Duodenal mucosa (tissue), 2 donors: ENCODE measurements at regions not wholly inside any gene's neighbourhood (a gene's known extent, or its start where the extent isn't known, plus 50 kb on each side); places are given as distances from the start of the nearest gene placed in this dataset.

Source experiments
- H3K27ac ChIP-seq: one replicate; pipeline ENCODE4 v1.7.0; 2013; ENCODE audit warnings: low read depth, low read length
- H3K27me3 ChIP-seq, 2 donors: one replicate each; pipeline ENCODE4 v1.7.0; 2013; ENCODE audit warnings: low read length in 2 of 2, control low read depth in 1 of 2; ENCODE audit not compliant: insufficient read depth in 2 of 2, control insufficient read depth in 1 of 2
- H3K36me3 ChIP-seq, 2 donors: one replicate each; pipeline ENCODE4 v1.7.0; 2013; ENCODE audit warnings: low read length in 2 of 2, control low read depth in 1 of 2; ENCODE audit not compliant: insufficient read depth in 2 of 2, control insufficient read depth in 1 of 2
- H3K4me1 ChIP-seq, 2 donors: one replicate each; pipeline ENCODE4 v1.7.0; 2013; ENCODE audit warnings: low read length in 2 of 2, control low read depth in 1 of 2; ENCODE audit not compliant: insufficient read depth in 2 of 2, control insufficient read depth in 1 of 2
- H3K4me3 ChIP-seq, 2 donors: one replicate each; pipeline ENCODE4 v1.7.0; 2013; ENCODE audit warnings: low read length in 2 of 2, low read depth in 1 of 2
- H3K9ac ChIP-seq, 2 donors: one replicate each; pipeline ENCODE4 v1.7.0; 2013; ENCODE audit warnings: low read length in 2 of 2, low read depth in 1 of 2
- H3K9me3 ChIP-seq, 2 donors: one replicate each; pipeline ENCODE4 v1.7.0; 2013; ENCODE audit warnings: low read length in 2 of 2, control low read depth in 1 of 2; ENCODE audit not compliant: control insufficient read depth in 1 of 2

DNA sequence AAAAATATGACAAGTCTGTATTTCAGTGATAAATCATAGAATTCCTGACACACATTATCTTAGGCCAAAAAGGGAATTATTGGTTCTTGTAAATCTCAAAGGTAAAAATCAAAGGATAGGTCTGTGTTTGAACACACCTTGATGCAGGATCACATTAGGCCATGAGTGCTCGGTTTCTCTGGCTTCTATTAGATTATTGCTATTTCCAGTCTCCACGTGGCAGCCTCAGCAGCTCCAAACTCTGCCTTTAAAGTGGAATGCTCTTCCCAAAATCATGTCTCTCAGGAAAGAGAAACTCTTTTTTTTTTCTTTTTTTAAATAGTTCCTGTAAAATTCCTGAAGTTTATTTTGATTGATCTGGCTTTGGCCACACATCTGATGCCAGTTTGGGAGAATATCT lies 105.6 kb upstream of the FRMD6 start:
- no peak overlapping the region for H3K27ac ChIP-seq
- H3K27me3 ChIP-seq: no peaks in the 10 kb centered on the region
- no peak overlapping the region for H3K4me3 ChIP-seq
- no peaks in the 10 kb centered on the region for H3K4me1 ChIP-seq
- no peaks in the 10 kb centered on the region for H3K36me3 ChIP-seq
- H3K9me3 ChIP-seq: no peaks in the 10 kb centered on the region
- no peak overlapping the region for H3K9ac ChIP-seq

GRCh38 chr14:51546603-51547258 lies 105.0 kb upstream of the FRMD6 start:
- Histone ChIP-seq H3K27me3 (no peaks in the 10 kb centered on the region), H3K9me3 (no peaks in the 10 kb centered on the region), H3K36me3 (no peaks in the 10 kb centered on the region), H3K4me1 (no peaks in the 10 kb centered on the region), H3K4me3 (no peak overlapping the region), H3K9ac (no peak overlapping the region), H3K27ac (no peak overlapping the region)

DNA sequence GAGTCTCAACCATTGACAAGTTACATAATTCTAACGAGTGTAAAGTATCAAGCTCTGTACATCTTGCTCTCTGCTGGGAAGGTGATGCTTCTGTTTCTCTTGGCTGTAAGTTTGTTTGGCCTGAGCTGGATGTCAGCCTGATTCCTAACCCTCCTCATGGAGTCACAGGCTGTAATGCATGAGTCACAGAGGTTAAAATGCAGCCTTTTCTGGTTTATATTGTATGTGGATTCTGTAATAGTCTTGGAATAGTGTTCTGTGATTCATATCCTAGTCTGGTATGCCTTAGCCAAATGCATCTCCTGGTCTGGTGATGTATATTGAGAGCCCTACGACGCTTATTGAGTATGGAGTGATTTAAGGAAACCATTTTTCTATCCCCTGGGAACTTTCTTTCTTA lies 104.5 kb upstream of the FRMD6 start:
- no peak overlapping the region for H3K9ac ChIP-seq
- no peaks in the 10 kb centered on the region for H3K36me3 ChIP-seq
- H3K27ac ChIP-seq: no peak overlapping the region
- H3K4me3 ChIP-seq: no peak overlapping the region
- H3K4me1 ChIP-seq: no peaks in the 10 kb centered on the region
- no peaks in the 10 kb centered on the region for H3K9me3 ChIP-seq
- no peaks in the 10 kb centered on the region for H3K27me3 ChIP-seq

DNA sequence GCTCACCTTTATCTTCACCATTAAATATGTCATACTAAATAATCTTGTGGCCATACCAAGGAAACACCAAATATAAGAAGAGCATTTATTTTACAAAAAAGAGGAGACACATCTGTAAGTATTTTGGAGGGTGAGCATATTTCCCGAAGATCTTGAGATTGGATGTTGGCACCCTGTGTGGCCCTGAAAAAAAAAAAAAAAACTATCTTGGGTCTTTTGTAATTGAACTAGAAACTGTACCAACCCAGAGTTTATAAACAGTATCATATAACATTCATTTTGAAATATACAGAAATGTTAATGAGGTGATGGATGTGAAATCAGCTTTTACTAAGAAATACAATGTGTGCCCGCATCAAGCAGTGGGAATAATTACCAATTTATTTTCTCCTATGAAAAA lies 104.0 kb upstream of the FRMD6 start:
- Histone ChIP-seq H3K9me3 (no peaks in the 10 kb centered on the region), H3K27ac (no peak overlapping the region), H3K36me3 (no peaks in the 10 kb centered on the region), H3K4me3 (no peak overlapping the region), H3K4me1 (no peaks in the 10 kb centered on the region), H3K27me3 (no peaks in the 10 kb centered on the region), H3K9ac (no peak overlapping the region)

DNA sequence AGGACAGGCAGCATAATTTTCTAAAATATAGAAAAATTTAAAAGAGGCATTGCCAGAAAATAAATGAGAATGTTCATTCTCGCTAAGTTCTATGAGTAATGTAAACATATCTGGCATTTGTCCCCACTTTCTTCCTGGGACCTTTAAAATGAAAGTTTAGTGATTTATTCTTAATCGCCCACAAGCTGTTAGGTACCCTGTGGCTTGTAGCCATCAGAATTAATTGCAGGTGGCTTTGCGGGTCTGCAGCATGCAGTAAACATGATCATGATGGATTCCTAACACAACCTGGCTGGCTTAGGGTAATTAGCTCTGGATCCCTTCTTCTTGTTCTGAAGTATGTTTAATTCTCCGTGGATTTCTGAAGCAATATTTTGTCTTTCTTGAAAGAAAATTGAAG lies 103.5 kb upstream of the FRMD6 start:
- H3K4me3 ChIP-seq: no peak overlapping the region
- H3K27me3 ChIP-seq: no peaks in the 10 kb centered on the region
- no peak overlapping the region for H3K27ac ChIP-seq
- H3K36me3 ChIP-seq: no peaks in the 10 kb centered on the region
- no peaks in the 10 kb centered on the region for H3K4me1 ChIP-seq
- no peak overlapping the region for H3K9ac ChIP-seq
- no peaks in the 10 kb centered on the region for H3K9me3 ChIP-seq

- no peak overlapping the region for H3K4me3 ChIP-seq
- no peaks in the 10 kb centered on the region for H3K9me3 ChIP-seq
- no peak overlapping the region for H3K27ac ChIP-seq
- H3K27me3 ChIP-seq: no peaks in the 10 kb centered on the region
- H3K4me1 ChIP-seq: no peaks in the 10 kb centered on the region
- H3K36me3 ChIP-seq: no peaks in the 10 kb centered on the region
- no peak overlapping the region for H3K9ac ChIP-seq
Observed at GRCh38 chr14:51550636-51551035, 101.1 kb upstream of the FRMD6 start.

GRCh38 chr14:51552275-51552674 lies 99.4 kb upstream of the FRMD6 start:
- Histone ChIP-seq H3K36me3 (no peaks in the 10 kb centered on the region), H3K4me1 (no peaks in the 10 kb centered on the region), H3K27ac (no peak overlapping the region), H3K9ac (no peak overlapping the region), H3K4me3 (no peak overlapping the region), H3K27me3 (no peaks in the 10 kb centered on the region), H3K9me3 (no peaks in the 10 kb centered on the region)

GRCh38 chr14:51552768-51553404 lies 98.8 kb upstream of the FRMD6 start:
- no peak overlapping the region for H3K9ac ChIP-seq
- no peaks in the 10 kb centered on the region for H3K4me1 ChIP-seq
- no peak overlapping the region for H3K27ac ChIP-seq
- H3K36me3 ChIP-seq: no peaks in the 10 kb centered on the region
- H3K4me3 ChIP-seq: no peak overlapping the region
- H3K9me3 ChIP-seq: no peaks in the 10 kb centered on the region
- H3K27me3 ChIP-seq: no peaks in the 10 kb centered on the region

DNA sequence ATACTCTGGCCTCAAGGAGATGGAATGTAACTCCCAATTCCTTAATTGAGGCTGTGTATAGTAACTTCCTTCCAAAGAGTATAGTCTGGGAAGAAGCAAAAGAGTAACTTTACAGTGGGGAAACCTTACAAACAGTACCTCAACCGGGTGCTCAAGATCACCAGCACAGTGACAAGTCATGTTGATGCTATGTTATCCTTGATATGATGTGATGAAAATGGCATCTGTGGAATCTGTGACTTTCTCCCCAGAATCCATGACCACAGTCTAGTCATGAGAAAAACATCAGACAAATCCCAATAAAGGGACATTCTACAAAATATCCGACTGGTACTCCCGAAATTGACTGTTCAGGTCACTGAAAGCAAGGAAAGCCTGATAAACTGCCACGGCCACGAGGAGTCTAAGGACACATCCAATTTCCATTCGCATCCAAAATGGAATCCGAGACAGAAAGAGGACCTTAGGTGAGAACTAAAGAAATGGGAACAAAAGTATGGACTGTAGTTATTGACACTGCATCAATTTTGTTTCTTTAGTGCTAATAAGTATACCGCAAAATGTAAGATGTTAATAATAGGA lies 97.3 kb upstream of the FRMD6 start:
- no peak overlapping the region for H3K27ac ChIP-seq
- H3K4me3 ChIP-seq: no peak overlapping the region
- H3K36me3 ChIP-seq: no peaks in the 10 kb centered on the region
- H3K9ac ChIP-seq: no peak overlapping the region
- H3K27me3 ChIP-seq: no peaks in the 10 kb centered on the region
- no peaks in the 10 kb centered on the region for H3K9me3 ChIP-seq
- no peaks in the 10 kb centered on the region for H3K4me1 ChIP-seq

DNA sequence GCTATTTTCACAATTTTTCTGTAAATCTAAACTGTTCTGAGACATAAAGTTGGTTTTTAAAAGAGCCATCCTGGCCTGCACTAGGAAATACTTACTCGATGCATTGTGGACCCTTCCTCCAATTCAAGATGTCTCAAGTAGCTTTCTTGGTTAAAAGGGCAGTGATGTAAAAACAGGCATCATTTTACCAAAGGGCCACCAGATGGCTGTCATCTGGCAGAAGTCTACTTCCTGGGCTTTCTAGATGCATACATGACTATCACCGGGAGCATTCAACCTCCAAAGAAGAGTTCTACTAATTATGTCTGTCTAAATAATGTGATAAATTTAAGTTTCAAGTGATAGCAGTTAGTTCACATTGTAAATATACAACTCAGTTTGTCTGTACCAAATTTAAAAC lies 96.8 kb upstream of the FRMD6 start:
- H3K4me3 ChIP-seq: no peak overlapping the region
- no peaks in the 10 kb centered on the region for H3K9me3 ChIP-seq
- no peaks in the 10 kb centered on the region for H3K36me3 ChIP-seq
- no peaks in the 10 kb centered on the region for H3K4me1 ChIP-seq
- H3K27me3 ChIP-seq: no peaks in the 10 kb centered on the region
- H3K27ac ChIP-seq: no peak overlapping the region
- H3K9ac ChIP-seq: no peak overlapping the region
